HG03159 (cell line): ENCODE measurements at regions not wholly inside any gene's neighbourhood (a gene's known extent, or its start where the extent isn't known, plus 50 kb on each side); places are given as distances from the start of the nearest gene placed in this dataset.

Experiments
- ATAC-seq: cut with Tn5 transposase; IDR thresholded peaks from one replicate; pipeline ENCODE4 v1.9.1; 2021; ENCODE audit warnings: mild to moderate bottlenecking, moderate library complexity; ENCODE audit not compliant: unreplicated experiment

DNA sequence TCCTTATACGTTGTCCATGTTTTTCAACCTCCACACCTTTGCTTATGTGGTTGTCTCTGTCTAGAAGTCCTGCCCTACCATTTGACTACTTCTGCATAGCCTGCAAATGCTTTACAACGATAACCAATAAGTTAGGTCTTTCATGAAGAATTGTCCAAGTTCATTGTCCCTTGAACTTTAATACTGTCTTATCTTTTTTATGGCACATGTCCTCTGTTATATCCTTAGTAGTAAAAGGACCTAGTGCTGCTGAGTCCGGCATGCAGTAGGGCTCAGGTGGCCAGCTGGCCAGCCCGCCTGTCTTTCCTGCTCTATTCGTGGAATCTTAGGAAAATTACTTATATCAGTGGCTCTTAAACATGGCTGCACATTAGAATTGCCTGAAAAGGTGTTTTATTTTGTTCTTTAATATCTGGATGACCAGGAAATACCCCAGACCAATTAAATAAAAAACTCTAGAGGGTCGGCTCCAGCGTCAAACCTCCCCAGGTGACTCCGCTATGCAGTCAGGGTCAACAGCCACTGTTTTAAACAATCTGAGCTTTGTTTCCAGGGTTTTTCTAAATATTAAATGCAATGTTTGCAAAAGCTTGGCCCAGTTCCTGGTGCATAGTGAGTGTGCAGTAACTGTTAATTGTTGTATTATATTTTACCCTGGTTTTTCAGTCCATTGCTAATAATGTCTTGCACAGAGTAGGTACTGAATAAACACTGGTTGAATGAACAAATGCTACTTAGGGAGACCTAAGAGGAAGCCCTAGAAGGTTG is 64.6 kb upstream of the SESN3 start:
- ATAC-seq, result no peak

DNA sequence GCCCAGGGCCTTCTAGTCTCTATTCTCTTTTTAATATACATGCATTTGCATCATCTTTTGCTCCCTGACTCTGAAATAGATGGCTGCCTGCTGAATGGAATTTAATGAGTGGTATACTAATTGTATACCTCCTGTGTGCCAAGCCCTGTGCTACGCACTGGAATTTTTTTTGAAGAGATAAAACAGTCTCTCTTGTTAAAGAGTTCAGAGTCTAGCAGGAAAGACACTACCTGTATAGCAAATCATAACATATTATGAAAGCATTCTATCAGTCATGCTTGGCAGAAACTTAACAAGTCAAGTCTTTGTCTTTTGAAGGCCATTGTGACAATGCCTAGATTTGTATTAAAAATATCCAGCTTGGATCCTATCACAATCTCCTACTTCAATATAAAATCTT is 63.7 kb upstream of the SESN3 start:
- no peak for ATAC-seq

DNA sequence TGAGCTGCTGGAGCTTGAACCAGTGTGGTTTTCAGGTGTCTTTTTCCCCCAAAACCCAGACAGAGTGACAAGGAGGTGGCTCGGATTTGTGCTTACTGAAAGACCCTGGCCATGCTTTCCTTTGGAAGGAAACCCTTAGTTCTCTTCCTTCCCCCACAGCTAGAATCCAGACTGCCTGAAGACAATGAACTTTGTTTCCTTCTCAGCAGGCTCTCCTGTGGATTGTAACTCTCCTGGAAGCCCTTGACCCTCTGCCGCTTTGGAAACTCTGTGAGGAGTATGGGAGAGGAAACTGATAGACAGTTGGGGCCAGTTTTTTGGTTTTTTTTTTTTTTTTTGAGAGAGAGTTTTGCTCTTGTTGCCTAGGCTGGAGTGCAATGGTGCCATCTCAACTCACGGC is 62.1 kb upstream of the SESN3 start:
- no peak for ATAC-seq

DNA sequence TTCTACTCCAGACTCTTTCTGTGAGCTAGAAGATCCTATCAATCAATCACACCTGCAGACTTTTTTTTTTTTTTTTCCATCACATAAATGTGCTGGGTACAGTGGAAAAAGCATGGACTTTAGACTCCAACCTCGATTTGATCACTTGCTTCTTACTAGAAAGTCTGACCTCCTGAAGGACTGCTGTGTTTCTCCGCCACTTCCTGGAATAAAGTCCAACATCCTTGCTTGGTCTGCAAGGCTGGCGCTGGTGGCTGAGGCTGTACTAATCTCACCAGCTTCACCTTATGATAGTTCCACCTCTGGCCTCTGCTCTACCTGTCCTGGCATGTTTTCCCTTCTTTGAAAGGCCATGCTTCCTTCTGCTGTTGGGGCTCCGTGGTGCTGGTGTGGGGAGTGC is 60.9 kb upstream of the SESN3 start:
- no peak for ATAC-seq

DNA sequence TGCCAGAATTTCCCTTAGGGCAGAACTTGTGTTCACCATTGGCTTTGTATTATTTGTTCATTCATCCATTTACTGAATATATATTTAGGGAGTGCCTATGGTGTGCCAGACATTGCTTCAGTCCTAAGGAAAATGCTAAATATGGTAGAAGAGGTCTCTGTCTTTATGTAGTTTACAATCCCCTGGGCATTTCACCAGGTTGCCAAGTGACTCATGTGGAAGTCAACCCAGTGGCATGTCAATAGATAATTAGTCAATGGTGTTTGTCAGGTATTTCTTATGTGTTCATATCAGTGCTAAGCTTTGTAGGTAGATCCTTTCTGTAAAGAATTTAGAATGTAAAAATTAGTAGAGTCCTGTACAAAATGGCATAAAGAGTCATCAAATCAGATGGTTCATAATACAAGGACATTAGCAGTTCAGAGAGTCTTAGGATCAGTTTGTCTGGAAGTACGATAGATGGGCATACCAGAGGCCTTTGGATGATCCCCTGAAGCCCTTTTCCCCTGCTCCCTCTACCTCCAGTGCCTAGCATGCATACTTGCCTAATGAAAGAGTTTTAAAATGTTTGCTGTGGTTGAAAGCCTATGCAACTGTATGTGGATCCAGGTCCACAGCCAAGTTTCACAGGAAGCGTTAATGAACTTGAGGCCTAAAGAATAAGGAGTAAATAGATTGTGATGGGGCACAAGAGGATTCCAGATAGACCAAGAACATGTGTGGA is 58.5 kb upstream of the SESN3 start:
- ATAC-seq, result no peak

DNA sequence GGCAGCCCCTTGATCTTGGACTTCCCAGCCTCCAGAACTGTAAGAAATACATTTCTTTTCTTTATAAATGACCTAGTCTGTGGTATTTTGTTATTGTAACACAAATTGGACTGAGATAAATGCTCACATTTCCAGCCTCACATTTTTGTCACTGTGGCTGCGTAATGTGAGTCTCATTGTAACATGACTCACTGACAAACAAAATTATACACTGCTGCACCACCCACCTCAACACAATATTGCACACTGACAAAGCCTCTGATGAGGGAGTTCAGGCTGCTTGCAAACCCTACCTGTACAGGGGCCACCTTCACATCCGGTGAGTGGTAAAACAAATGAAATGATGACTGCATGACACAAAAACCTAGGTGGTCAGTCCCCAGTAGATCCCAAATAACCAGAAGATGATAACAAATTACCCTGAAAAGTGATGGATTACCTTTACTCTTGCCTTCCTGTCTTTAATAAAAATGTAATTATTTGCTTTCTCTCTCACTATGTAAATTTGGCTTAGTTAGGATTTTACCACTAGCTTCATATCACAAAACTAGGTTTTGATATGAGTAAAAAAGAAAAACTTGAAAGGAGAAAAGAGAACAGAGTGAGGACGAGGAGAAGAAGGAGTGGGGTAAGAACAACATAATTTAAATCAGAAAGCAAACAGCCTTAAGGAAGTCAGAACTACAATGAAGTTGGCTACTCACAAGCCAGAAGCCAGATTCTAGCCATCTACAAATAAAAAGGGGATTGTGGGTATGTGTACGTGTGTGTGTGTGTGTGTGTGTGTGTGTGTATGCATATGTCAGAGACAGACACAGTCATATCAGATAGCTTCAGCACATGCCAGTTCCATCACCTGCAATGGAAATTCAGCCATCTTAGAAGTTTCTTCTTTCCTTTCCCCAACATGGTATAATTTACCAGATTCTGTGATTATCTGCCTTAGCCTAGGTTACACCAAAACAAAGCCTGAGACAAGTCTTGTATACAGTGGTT is 53.4 kb upstream of the SESN3 start:
- ATAC-seq, result no peak

DNA sequence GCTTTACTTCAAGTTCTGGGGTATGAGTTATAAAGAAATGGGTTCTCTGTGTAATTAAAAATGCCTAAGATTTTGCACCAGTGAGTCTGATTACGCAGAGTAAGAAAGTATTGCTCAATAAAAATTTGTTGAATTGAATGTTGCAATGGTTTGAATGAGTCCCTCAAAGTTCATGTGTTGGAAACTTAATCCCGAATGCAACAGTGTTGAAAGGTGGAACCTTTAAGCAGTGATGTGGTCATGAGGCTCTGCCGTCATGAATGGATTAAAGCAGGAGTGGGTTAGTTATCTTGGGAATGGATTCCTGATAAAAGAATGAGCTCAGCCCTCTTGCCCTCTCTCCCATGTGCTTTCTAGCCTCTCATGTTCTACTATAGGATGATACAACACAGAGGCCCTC is 52.6 kb upstream of the SESN3 start:
- no peak for ATAC-seq

DNA sequence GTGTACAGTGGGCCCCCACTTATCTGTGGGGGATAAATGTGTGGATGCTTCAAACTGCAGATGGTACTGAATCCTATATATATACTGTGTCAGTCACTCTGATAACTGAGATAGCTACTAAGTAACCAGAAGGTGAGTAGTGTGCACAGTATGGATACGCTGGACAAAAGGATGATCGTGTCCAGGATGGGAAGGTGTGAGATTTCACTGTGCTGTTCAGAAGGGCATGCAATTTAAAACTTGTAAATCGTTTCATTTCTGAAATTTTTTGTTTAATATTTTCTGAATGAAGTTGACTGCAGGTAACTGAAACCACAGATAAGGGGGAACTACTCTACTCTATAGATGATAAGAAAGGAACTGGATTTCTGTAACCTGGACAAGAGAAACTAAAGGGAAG is 52.1 kb upstream of the SESN3 start:
- ATAC-seq, result no peak

DNA sequence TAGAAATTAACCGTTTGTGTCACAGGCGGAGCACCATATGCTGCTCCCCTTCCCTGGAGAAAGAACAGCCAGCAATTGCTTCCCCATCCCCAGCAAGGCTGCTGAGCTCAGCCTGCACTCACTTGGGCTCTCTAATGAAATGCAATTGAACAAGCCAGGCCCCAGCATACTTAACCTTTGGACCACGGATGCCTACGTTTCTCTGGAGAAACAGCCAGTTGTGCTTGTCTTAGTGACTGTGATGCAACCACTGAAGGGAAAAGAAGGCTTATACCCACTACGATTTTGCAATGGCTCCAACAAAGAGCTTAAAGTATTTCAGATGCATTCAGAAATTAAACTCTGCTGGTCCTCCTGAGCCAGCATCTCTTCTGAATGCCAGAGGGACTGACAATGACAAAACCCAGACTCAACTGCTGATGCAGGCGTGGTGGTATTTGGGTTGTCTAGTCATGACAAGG is 51.3 kb upstream of the SESN3 start:
- no peak for ATAC-seq
